ES-I3 (cell line): ENCODE measurements at regions not wholly inside any gene's neighbourhood (a gene's known extent, or its start where the extent isn't known, plus 50 kb on each side); places are given as distances from the start of the nearest gene placed in this dataset.

Experiments
- H3K36me3 ChIP-seq: 2 replicates; pipeline ENCODE4 v1.6.1; 2013; ENCODE audit warnings: mild to moderate bottlenecking, low read length, control low read depth, moderate library complexity; ENCODE audit not compliant: insufficient read depth
- H3K4me1 ChIP-seq: 2 replicates; pipeline ENCODE4 v1.6.1; 2013; ENCODE audit warnings: mild to moderate bottlenecking, control low read depth, low read length; ENCODE audit not compliant: insufficient read depth
- H3K9ac ChIP-seq: 2 replicates; pipeline ENCODE4 v1.6.1; 2013; ENCODE audit warnings: low read depth, mild to moderate bottlenecking, low read length, moderate library complexity
- H3K9me3 ChIP-seq: 2 replicates; pipeline ENCODE4 v1.6.1; 2013; ENCODE audit warnings: mild to moderate bottlenecking, low read length, moderate library complexity; ENCODE audit not compliant: control insufficient read depth, insufficient read depth

DNA sequence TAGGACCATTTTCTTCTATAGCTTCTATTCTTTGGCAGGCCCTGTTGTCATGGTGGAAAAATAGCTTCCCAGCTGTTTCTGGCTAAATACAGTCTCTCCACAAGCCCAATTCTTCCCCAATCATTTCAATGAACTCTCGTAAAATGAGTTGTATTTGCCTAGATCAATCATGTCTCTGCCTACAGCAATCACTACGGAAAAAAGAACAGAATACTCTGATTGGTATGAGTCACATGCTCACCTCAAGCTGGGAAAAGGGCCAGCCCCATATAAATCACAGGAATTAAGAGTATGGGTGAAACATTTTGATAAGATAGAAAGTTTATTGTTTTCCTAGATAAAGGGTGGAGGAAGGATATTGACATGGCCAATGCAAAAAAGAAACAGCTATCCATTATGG lies 711.4 kb downstream of the EFNA5 start:
- Histone ChIP-seq H3K9me3 (no peaks in the 10 kb centered on the region), H3K36me3 (no peaks in the 10 kb centered on the region), H3K4me1 (0 out of 2 replicates have a peak, but pooled peaks cover 6% of the 10 kb centered on the region), H3K9ac (no peak overlapping the region)

DNA sequence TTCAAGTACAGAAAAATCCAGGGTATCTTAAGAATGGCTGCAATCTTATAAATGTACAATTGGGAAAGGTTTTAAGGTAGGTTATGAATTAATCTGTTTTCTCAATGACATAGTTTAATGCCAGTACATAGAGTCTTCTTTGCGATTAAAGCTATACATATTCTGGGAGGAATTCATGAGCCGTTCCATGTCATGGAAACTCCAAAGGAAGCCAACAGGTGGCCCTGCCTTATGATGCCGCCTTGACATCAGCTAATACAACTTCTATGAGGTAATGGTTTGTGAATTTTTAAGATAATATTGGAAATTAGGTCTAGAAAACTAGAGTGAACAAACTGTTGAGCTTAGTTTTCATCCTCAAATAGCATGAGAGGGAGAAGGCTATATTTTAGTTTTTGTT lies 713.4 kb downstream of the EFNA5 start:
- H3K4me1 ChIP-seq, result 0 out of 2 replicates have a peak, but pooled peaks cover 6% of the 10 kb centered on the region
- H3K36me3 ChIP-seq, result no peaks in the 10 kb centered on the region
- no peak overlapping the region for H3K9ac ChIP-seq
- no peaks in the 10 kb centered on the region for H3K9me3 ChIP-seq

DNA sequence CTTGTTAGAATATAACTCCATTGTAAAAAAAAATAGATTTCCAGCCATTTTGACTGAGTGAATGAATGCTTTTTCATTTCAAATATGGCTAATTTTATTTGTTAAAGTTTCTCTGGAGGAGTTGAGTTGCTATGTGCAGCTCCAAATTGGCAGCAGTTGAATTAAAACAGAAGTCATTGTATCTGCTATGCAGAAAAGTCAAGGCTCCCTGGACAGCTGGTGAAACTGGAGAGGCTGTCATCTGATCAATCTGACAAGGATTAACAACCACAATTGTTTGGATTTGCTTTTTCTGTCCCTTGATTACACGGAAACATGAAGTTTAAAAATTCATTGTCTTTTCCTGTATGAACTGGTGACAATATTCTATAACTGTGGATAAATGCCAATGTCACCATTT lies 713.9 kb downstream of the EFNA5 start:
- Histone ChIP-seq H3K9me3 (no peaks in the 10 kb centered on the region), H3K36me3 (no peaks in the 10 kb centered on the region), H3K4me1 (0 out of 2 replicates have a peak, but pooled peaks cover 6% of the 10 kb centered on the region), H3K9ac (no peak overlapping the region)

DNA sequence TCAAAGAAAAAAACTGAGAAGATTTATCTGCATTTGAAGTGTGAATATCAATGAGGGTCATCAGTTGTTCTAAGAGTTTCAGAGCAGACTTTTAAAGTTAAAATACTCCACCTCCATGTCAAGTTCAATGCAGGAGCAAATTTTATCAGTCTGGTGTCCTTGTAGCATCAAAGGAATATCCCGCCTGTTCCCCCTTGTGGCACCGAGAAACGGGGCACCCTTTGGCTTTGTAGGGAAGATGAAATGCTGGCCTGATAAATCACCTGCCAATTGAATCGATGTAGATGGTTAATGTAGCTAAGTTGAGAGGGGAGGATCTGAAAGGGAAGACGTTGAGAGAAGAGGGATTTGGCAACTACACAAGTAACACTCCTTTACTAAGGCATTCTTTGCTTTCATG lies 714.5 kb downstream of the EFNA5 start:
- H3K36me3 ChIP-seq, result no peaks in the 10 kb centered on the region
- no peaks in the 10 kb centered on the region for H3K9me3 ChIP-seq
- no peak overlapping the region for H3K9ac ChIP-seq
- 0 out of 2 replicates have a peak, but pooled peaks cover 6% of the 10 kb centered on the region for H3K4me1 ChIP-seq

DNA sequence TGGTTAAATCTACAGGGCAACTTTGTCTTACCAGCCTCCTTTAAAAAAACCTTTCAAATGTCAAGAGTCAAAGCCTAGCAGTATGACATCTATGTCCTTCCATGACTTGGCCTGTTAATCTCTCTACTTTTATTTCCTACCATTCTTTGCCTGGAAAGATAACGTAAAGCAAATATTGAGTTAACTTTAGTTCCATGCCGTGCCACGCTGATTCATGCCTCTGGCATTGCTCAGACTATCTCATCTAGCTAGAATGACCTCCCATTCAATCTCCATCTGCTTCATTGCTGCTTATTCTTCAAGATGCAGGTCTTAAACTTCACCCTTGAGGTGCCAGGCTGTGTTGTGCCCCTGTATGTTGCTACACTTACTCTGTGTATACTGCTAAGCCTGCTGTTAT lies 729.8 kb downstream of the EFNA5 start:
- H3K9me3 ChIP-seq, result no peaks in the 10 kb centered on the region
- no peak overlapping the region for H3K9ac ChIP-seq
- no peaks in the 10 kb centered on the region for H3K4me1 ChIP-seq
- H3K36me3 ChIP-seq, result no peaks in the 10 kb centered on the region

DNA sequence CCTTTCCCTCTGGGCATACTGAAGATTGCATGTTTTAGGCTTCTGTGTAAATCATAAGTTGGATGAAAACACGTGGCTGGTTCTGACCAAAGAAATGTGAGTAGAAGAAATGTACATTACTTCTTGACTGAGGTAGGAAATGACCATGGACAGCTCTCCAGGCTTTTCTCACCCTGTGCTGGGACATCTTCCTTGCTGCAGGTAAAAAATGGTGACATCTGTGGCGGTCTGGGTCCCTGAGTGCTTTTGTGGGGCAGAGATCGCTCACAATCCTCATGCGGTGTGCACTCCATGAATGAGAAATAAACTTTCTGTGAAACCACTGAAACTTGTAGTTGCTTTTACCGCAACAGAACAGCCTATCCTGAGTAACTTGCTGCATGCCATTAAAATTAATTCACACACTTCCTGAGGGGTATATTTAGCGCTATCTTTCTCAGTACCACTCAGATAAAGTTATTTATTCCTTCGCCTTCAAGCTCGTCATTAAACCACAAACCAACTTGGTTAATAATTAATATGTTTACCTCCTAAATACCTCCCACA lies 730.4 kb downstream of the EFNA5 start:
- no peaks in the 10 kb centered on the region for H3K9me3 ChIP-seq
- H3K36me3 ChIP-seq, result no peaks in the 10 kb centered on the region
- H3K4me1 ChIP-seq, result no peaks in the 10 kb centered on the region
- no peak overlapping the region for H3K9ac ChIP-seq

DNA sequence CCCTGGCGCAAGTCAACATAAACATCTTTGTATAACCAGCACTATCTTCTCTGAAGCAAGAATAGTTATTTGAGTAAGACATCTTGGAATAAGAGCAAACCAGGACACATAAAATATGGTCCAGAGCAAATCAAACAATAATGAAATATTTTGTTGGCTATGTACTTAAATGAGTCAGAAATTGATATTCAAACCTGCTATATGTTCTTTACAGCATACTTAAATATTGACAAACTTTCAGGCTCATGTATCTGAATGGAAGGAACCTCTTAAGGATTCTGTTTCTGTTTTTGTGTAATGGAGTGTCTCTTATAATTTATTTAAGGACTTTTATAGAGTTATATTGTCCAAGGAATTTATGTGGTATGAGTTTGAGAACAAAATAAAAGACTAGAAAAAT lies 747.3 kb downstream of the EFNA5 start:
- H3K36me3 ChIP-seq, result no peaks in the 10 kb centered on the region
- no peaks in the 10 kb centered on the region for H3K4me1 ChIP-seq
- H3K9ac ChIP-seq, result no peak overlapping the region
- H3K9me3 ChIP-seq, result no peaks in the 10 kb centered on the region

DNA sequence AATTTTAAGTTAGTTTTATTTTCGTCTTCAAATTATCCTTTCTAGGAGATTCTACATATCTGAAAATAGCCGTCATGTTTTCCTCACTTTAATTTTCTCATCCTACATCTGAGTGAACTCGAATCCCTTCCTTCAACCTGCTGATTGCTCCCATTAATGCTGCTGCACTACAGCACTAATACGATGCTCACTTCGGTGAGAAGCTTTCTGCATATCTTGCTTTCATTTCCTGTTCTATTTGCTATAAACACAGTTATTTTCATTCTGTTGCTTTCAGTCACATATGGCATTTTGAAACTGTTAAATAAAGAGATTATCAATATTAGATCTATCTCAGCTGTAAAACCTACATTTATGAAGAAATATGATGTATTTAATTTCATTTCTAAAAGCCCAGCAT lies 749.2 kb downstream of the EFNA5 start:
- Histone ChIP-seq H3K4me1 (no peaks in the 10 kb centered on the region), H3K36me3 (no peaks in the 10 kb centered on the region), H3K9ac (no peak overlapping the region), H3K9me3 (no peaks in the 10 kb centered on the region)

DNA sequence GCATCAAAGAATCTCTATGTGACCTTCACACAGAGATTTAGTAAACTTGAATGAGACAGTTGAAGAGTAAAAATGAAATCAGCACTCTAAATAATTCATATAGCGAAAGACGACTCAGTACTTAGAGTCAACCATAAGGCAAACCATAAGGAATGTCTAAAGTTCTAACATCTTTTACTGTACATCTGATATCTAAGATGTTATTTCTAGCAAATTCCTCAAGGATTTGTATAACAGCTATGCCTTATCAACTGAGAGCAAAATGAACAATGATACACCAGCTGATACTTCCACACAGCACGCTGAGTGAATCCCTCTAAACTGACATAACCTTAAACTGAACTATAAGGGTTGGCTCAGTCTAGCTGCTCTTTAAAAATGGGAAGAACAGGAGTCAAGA lies 760.3 kb downstream of the EFNA5 start:
- peaks cover 4% of the 10 kb centered on the region; the same call in 1 of the 2 replicates for H3K36me3 ChIP-seq
- peaks cover 10% of the 10 kb centered on the region; the same call in 1 of the 2 replicates for H3K4me1 ChIP-seq
- no peaks in the 10 kb centered on the region for H3K9me3 ChIP-seq

DNA sequence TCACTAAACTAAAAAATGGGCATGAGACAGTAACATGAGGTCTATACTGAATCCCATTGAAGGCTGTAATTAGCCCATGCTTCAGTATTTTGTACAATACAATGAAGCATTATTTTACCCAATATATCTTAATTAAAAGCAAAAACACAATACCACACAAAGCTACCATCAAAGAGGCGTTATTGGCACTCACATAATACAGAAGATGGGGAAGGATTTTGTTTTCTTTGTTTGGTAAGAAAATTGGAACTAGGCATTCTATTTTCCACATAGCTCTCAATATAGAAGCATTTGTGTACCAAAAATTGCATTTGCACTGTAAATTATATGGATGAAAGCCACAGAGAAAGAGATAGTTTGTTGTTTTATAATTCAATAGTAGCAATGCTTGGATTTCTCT lies 761.0 kb downstream of the EFNA5 start:
- Histone ChIP-seq H3K4me1 (peaks cover 12% of the 10 kb centered on the region; the same call in 1 of the 2 replicates), H3K36me3 (no peaks in the 10 kb centered on the region), H3K9me3 (no peaks in the 10 kb centered on the region), H3K9ac (no peak overlapping the region)

More for the DNA sequence above, 760.3 kb downstream of the EFNA5 start:
- H3K9ac ChIP-seq, result no peak overlapping the region

DNA sequence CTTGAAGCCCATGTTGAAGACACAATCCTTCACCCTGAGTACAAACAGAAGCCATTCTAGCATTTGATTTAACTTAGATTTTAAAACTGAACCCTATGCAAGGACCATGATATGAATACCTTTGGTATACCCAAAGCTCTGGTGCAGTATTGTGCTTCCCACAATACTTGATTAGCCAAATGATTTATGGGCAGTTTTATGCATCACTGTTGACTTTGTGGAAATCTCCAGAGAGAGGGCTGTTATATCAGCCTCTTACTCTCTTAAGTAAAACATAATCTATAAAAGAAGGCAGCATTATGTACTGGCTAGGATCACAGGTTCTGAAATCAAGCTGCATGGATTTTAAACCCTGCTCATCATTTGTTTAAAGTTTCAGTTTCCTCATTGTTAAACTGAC lies 762.8 kb downstream of the EFNA5 start:
- Histone ChIP-seq H3K4me1 (peaks cover 12% of the 10 kb centered on the region; the same call in 1 of the 2 replicates), H3K9me3 (no peaks in the 10 kb centered on the region), H3K9ac (no peak overlapping the region), H3K36me3 (no peaks in the 10 kb centered on the region)

DNA sequence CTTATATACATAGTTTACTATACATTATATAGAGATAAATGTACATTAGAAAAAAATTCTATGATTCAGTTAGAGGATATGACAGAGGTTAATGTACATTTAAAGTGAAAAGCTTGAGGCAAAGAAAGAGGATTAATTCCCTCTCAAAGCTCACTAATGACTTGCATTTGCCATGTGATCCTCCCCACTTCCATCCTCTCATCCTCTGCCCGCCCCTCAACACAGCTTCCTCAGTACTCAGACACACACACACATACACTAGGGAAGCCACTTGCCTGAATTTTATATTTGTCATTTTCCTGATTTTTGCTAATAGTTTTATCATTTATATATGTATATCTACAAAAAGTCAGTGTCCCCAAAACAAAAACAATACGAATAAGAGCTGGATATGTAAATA lies 764.5 kb downstream of the EFNA5 start:
- Histone ChIP-seq H3K9me3 (no peaks in the 10 kb centered on the region), H3K36me3 (no peaks in the 10 kb centered on the region), H3K9ac (no peak overlapping the region), H3K4me1 (peaks cover 12% of the 10 kb centered on the region; the same call in 1 of the 2 replicates)

DNA sequence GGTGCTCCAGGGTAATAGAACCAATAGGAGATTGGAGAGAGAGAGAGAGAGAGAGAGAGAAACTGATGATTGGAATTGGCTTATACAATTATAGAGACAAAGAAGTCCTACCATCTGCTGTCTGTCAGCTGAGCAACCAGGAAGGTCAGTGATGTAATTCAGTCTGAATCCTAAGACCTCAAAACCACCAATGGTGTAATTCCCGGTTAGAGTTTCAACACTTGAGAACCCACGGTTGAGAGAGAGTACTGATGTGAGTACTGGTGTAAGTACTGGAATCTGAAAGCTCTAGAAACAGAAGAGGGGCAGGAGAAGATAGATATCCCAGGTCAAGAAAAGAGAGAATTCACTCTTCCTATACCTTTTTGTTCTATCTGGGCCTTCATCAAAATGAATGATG lies 775.8 kb downstream of the EFNA5 start:
- Histone ChIP-seq H3K9ac (no peak overlapping the region), H3K9me3 (no peaks in the 10 kb centered on the region), H3K4me1 (no peaks in the 10 kb centered on the region), H3K36me3 (no peaks in the 10 kb centered on the region)

DNA sequence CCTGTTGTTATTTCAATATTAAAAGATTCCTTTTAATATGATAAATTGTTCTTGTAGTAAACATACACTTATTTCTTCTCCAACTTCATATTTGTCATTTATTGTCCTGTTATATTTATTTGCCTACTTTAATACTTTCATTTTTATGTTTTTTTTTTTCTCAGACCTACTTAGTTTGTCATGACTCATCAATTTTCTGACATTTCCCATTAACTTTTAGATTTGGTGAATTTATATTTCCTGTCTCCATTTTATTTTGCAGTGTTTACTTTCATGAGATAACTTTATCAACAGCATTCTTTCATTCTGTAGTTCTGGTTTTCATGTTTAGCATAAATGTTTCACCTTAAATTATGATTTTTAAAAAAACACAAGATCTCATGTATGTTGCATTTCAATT lies 788.7 kb downstream of the EFNA5 start:
- no peaks in the 10 kb centered on the region; the same call in none of the 2 replicates for H3K9me3 ChIP-seq
- H3K36me3 ChIP-seq, result no peaks in the 10 kb centered on the region
- no peaks in the 10 kb centered on the region for H3K4me1 ChIP-seq

DNA sequence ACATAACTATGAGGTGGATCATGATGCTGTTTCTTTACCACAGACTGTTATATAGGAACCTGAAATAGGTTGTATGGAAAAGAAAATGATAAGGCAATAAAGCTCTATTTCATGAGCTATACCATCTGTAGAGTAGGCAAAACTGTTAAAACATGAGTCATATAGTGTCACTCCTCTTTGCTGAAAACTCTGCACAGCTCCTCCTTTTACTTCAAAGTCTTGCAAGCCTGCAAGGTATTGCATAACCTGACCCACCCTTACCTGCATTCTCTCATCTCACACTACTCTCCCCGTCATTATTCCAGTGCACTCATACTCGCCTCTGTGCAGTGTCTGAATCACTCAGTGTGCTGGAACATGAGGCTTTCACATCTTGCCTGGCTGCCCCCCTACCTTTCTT lies 790.1 kb downstream of the EFNA5 start:
- H3K9ac ChIP-seq, result no peak overlapping the region
- no peaks in the 10 kb centered on the region for H3K4me1 ChIP-seq
- H3K36me3 ChIP-seq, result no peaks in the 10 kb centered on the region
- H3K9me3 ChIP-seq, result peaks cover 9% of the 10 kb centered on the region

More for the DNA sequence above, 788.7 kb downstream of the EFNA5 start:
- H3K9ac ChIP-seq, result no peak overlapping the region

DNA sequence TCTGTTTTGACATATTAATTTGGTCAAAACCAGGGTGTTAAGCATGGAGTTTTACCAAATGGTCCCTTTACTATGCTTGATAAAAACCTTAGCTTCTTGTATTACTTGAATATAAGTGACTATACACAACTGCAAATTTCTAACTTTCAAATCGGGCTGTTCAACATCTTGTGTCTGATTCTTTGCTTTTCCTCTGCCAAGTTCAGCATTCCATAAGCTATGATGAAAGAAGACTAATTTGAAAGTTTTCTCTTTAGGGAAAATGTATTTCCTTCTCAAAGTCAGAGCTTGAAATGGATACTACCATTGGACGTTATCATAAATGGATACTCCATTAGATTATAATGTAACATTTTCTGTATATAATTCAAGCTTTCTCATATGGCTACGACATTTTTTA lies 792.9 kb downstream of the EFNA5 start:
- Histone ChIP-seq H3K9me3 (peaks cover 9% of the 10 kb centered on the region), H3K36me3 (no peaks in the 10 kb centered on the region), H3K9ac (no peak overlapping the region), H3K4me1 (no peaks in the 10 kb centered on the region)
